ENCODE measurements at regions not wholly inside any gene's neighbourhood (a gene's known extent, or its start where the extent isn't known, plus 50 kb on each side); places are given as distances from the start of the nearest gene placed in this dataset.
"Not testable (repeated sequence)": the region's sequence is repeated elsewhere in the genome, so short reads cannot be mapped to it uniquely, and the experiment has no call there.

- H3K9me3 ChIP-seq (ENCODE audit: low read depth), result no peaks in the 10 kb centered on the region
- no peaks in the 10 kb centered on the region for H3K36me3 Mint-ChIP-seq
- H3F3A ChIP-seq (ENCODE audit: low read depth), result no peaks in the 10 kb centered on the region
- no peaks in the 10 kb centered on the region for H3K27me3 Mint-ChIP-seq (ENCODE audit: insufficient read depth, low read depth)
- no peak for DNase-seq (ENCODE audit: low spot score)
- no peak overlapping the region for H2AFZ ChIP-seq (replicated peaks)
- no peak overlapping the region for H3K9ac ChIP-seq
- H3K27ac Mint-ChIP-seq, result no peak overlapping the region
- peaks cover 2% of the 10 kb centered on the region for H3K9me3 Mint-ChIP-seq
- TF ChIP-seq EZH2phosphoT487 (IDR thresholded peaks at IDR 0.05), result no peak
- no peak for TF ChIP-seq CTCF (IDR thresholded peaks at IDR 0.05)
- no peak for TF ChIP-seq EZH2 (IDR thresholded peaks at IDR 0.05)
- no peaks in the 10 kb centered on the region for H3K36me3 ChIP-seq
- H3K27ac ChIP-seq, result no peak overlapping the region
- H3K4me3 ChIP-seq, result no peak overlapping the region
- no peaks in the 10 kb centered on the region for H3K79me2 ChIP-seq (ENCODE audit: low read depth)
- H3K4me2 ChIP-seq, result no peak overlapping the region
- H3K4me1 ChIP-seq, result peaks cover 15% of the 10 kb centered on the region
- no peak overlapping the region for H3K4me3 Mint-ChIP-seq
- peaks cover 8% of the 10 kb centered on the region for H3K4me1 Mint-ChIP-seq
- no peaks in the 10 kb centered on the region for H4K20me1 ChIP-seq (ENCODE audit: low read depth)
- no peaks in the 10 kb centered on the region for H3K27me3 ChIP-seq
Observed at GRCh38 chr6:12361042-12361765, 71.0 kb downstream of the EDN1 start.

GRCh38 chr6:12363277-12363650 lies 73.1 kb downstream of the EDN1 start:
- not testable (repeated sequence) for H3K4me2 ChIP-seq; H3K4me3 ChIP-seq; H3K4me3 Mint-ChIP-seq; H3F3A ChIP-seq (ENCODE audit: low read depth); DNase-seq (ENCODE audit: low spot score); H3K27ac Mint-ChIP-seq; H3K36me3 Mint-ChIP-seq; H3K9me3 Mint-ChIP-seq; H3K36me3 ChIP-seq; H4K20me1 ChIP-seq (ENCODE audit: low read depth); H3K27me3 Mint-ChIP-seq (ENCODE audit: insufficient read depth, low read depth); H3K9me3 ChIP-seq (ENCODE audit: low read depth); H3K27ac ChIP-seq; H2AFZ ChIP-seq (replicated peaks); H3K27me3 ChIP-seq; H3K79me2 ChIP-seq (ENCODE audit: low read depth); H3K4me1 Mint-ChIP-seq; H3K9ac ChIP-seq
- H3K4me1 ChIP-seq, result peaks cover 17% of the 10 kb centered on the region

GRCh38 chr6:12363651-12364381 lies 73.7 kb downstream of the EDN1 start:
- H2AFZ ChIP-seq (replicated peaks), result no peak overlapping the region
- H3K27me3 ChIP-seq, result no peaks in the 10 kb centered on the region
- H3K27ac ChIP-seq, result no peak overlapping the region
- H3K36me3 ChIP-seq, result no peaks in the 10 kb centered on the region
- H3K79me2 ChIP-seq (ENCODE audit: low read depth), result no peaks in the 10 kb centered on the region
- no peak overlapping the region for H3K9ac ChIP-seq
- TF ChIP-seq EZH2phosphoT487 (IDR thresholded peaks at IDR 0.05) (no peak), CTCF (IDR thresholded peaks at IDR 0.05) (no peak), EZH2 (IDR thresholded peaks at IDR 0.05) (no peak)
- no peak for DNase-seq (ENCODE audit: low spot score)
- peaks cover 8% of the 10 kb centered on the region for H3K4me1 Mint-ChIP-seq
- H3K27ac Mint-ChIP-seq, result no peak overlapping the region
- no peaks in the 10 kb centered on the region for H3K9me3 ChIP-seq (ENCODE audit: low read depth)
- no peak overlapping the region for H3K4me3 Mint-ChIP-seq
- no peak overlapping the region for H3K4me3 ChIP-seq
- H3K4me2 ChIP-seq, result no peak overlapping the region
- H3K9me3 Mint-ChIP-seq, result peaks cover 2% of the 10 kb centered on the region
- H3F3A ChIP-seq (ENCODE audit: low read depth), result no peaks in the 10 kb centered on the region
- no peaks in the 10 kb centered on the region for H3K36me3 Mint-ChIP-seq
- H4K20me1 ChIP-seq (ENCODE audit: low read depth), result no peaks in the 10 kb centered on the region
- H3K4me1 ChIP-seq, result peaks cover 17% of the 10 kb centered on the region
- no peaks in the 10 kb centered on the region for H3K27me3 Mint-ChIP-seq (ENCODE audit: insufficient read depth, low read depth)

GRCh38 chr6:12364621-12365020 lies 74.5 kb downstream of the EDN1 start:
- H3K4me2 ChIP-seq, result no peak overlapping the region
- H3K9me3 ChIP-seq (ENCODE audit: low read depth), result no peaks in the 10 kb centered on the region

More at GRCh38 chr6:12364621-12365020, 74.5 kb downstream of the EDN1 start:
- H3K4me1 ChIP-seq, result peaks cover 17% of the 10 kb centered on the region
- no peaks in the 10 kb centered on the region for H3F3A ChIP-seq (ENCODE audit: low read depth)
- Mint-ChIP-seq H3K36me3 (no peaks in the 10 kb centered on the region), H3K27ac (no peak overlapping the region), H3K4me1 (peaks cover 8% of the 10 kb centered on the region), H3K27me3 (ENCODE audit: insufficient read depth, low read depth) (no peaks in the 10 kb centered on the region), H3K9me3 (peaks cover 2% of the 10 kb centered on the region), H3K4me3 (no peak overlapping the region)
- H3K27me3 ChIP-seq, result no peaks in the 10 kb centered on the region
- DNase-seq (ENCODE audit: low spot score), result no peak
- no peak for TF ChIP-seq EZH2 (IDR thresholded peaks at IDR 0.05)
- TF ChIP-seq EZH2phosphoT487 (IDR thresholded peaks at IDR 0.05), result no peak
- no peak for TF ChIP-seq CTCF (IDR thresholded peaks at IDR 0.05)
- no peak overlapping the region for H3K9ac ChIP-seq
- H3K27ac ChIP-seq, result no peak overlapping the region
- no peak overlapping the region for H2AFZ ChIP-seq (replicated peaks)
- no peaks in the 10 kb centered on the region for H3K79me2 ChIP-seq (ENCODE audit: low read depth)
- H3K4me3 ChIP-seq, result no peak overlapping the region
- H3K36me3 ChIP-seq, result no peaks in the 10 kb centered on the region
- no peaks in the 10 kb centered on the region for H4K20me1 ChIP-seq (ENCODE audit: low read depth)
